Osteoblast (primary cell): ENCODE measurements at regions not wholly inside any gene's neighbourhood (a gene's known extent, or its start where the extent isn't known, plus 50 kb on each side); places are given as distances from the start of the nearest gene placed in this dataset.

Experiments used
- DNase-seq: peaks from one replicate; pipeline ENCODE4 v3.0.0; 2011; ENCODE audit warnings: low spot score, mixed read lengths; ENCODE audit not compliant: insufficient read length; ENCODE audit errors: missing footprints
- H2AFZ ChIP-seq: 2 replicates; pipeline ENCODE4 v1.6.0; 2011; ENCODE audit warnings: mild to moderate bottlenecking, low read length
- H3K27ac ChIP-seq: 2 replicates; pipeline ENCODE4 v1.5.1; 2011; ENCODE audit warnings: mild to moderate bottlenecking, low read depth, low read length, moderate library complexity
- H3K27me3 ChIP-seq: 2 replicates; pipeline ENCODE4 v1.6.0; 2012; ENCODE audit warnings: mild to moderate bottlenecking, control low read depth, inconsistent platforms, low read length, moderate library complexity; ENCODE audit not compliant: insufficient read depth
- H3K36me3 ChIP-seq: 2 replicates; pipeline ENCODE4 v1.5.1; 2011; ENCODE audit warnings: mild to moderate bottlenecking, low read length, control low read depth, moderate library complexity; ENCODE audit not compliant: insufficient read depth
- H3K4me1 ChIP-seq: 2 replicates; pipeline ENCODE4 v1.5.1; 2011; ENCODE audit warnings: mild to moderate bottlenecking, low read length, control low read depth, moderate library complexity; ENCODE audit not compliant: insufficient read depth
- H3K4me2 ChIP-seq: 2 replicates; pipeline ENCODE4 v1.6.0; 2011; ENCODE audit warnings: mild to moderate bottlenecking, low read length; ENCODE audit not compliant: insufficient read depth
- H3K4me3 ChIP-seq: fragments of 200-600 bp; sonication (generic); 3 replicates; pipeline ENCODE4 v1.5.1; 2012; ENCODE audit warnings: mild to moderate bottlenecking, low read length, inconsistent platforms; ENCODE audit not compliant: insufficient read depth
- H3K79me2 ChIP-seq: 2 replicates; pipeline ENCODE4 v1.6.0; 2012; ENCODE audit warnings: mild to moderate bottlenecking, low read length, control low read depth, inconsistent platforms; ENCODE audit not compliant: insufficient read depth
- H3K9me3 ChIP-seq: 2 replicates; pipeline ENCODE4 v1.5.1; 2011; ENCODE audit warnings: low read depth, low read length, control low read depth
- H4K20me1 ChIP-seq: 2 replicates; pipeline ENCODE4 v1.6.0; 2012; ENCODE audit warnings: mild to moderate bottlenecking, low read length, control low read depth; ENCODE audit not compliant: insufficient read depth
- CTCF ChIP-seq: IDR thresholded peaks from 2 replicates; pipeline ENCODE4 v1.5.1; 2011; ENCODE audit warnings: mild to moderate bottlenecking, low read depth, low read length, moderate library complexity; ENCODE audit errors: extremely low read depth

DNA sequence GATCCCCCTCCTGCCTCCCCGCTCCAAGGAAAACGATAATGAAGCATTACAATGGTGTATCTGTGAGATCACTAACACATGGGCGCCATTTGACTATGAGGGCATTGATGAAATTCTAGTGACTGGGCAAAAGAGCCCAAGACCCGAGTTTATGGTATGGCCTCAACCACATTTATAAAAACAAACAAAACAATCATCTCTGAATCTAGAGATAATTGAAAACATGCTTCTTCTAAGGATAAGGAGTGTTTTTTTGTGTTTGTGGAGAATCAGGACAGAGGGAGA is 100.9 kb upstream of the SEMA6A start:
- Histone ChIP-seq H3K9me3 (peaks cover 3% of the 10 kb centered on the region), H3K4me2 (no peak overlapping the region), H3K79me2 (no peaks in the 10 kb centered on the region), H3K4me3 (no peak overlapping the region), H4K20me1 (no peaks in the 10 kb centered on the region), H2AFZ (no peak overlapping the region), H3K36me3 (no peaks in the 10 kb centered on the region), H3K4me1 (no peaks in the 10 kb centered on the region), H3K27ac (no peak overlapping the region), H3K27me3 (no peaks in the 10 kb centered on the region)
- DNase-seq = no peak
- TF ChIP-seq CTCF = no peak

DNA sequence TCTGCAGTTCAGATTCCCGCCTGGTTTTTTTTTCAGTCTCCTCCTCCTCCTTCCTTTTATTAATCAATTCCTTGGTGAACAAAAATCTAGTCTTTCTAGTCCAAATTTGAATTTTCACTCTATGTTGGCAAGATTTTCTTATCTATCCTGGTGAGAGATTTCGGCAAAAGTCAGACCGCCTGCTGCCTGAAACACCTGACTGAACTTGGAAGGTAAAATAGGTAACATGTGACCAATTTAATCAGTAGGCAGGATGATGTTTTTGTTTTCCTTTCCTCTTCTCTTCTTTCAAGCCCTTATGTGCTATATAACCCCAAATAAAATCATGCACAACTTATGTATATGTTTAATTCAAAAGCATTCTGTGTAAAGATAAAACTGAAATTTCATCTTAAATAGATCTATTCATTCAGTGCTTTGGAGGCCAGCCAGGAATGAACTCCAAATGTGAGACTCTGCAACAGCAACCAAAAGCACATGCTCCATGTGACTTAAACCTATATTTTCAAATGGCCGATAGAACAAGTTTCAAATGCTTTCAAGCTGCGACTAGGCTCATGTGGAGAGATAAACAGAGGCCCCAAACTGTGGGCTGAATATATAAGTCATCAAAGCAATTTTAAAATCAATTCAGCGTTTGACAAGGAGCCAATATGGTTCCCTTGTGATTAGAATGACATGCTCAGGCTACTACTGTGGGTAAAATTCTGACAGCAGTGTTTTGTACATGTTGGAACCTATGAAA is 100.4 kb upstream of the SEMA6A start:
- no peaks in the 10 kb centered on the region for H4K20me1 ChIP-seq
- no peaks in the 10 kb centered on the region for H3K79me2 ChIP-seq
- TF ChIP-seq CTCF = no peak
- no peak for DNase-seq
- H2AFZ ChIP-seq = no peak overlapping the region
- H3K36me3 ChIP-seq = no peaks in the 10 kb centered on the region
- H3K4me1 ChIP-seq = no peaks in the 10 kb centered on the region
- no peak overlapping the region for H3K27ac ChIP-seq
- no peak overlapping the region for H3K4me3 ChIP-seq
- H3K9me3 ChIP-seq = peaks cover 2% of the 10 kb centered on the region
- H3K27me3 ChIP-seq = no peaks in the 10 kb centered on the region
- H3K4me2 ChIP-seq = no peak overlapping the region

GRCh38 chr5:116673453-116673852 is 98.8 kb upstream of the SEMA6A start:
- H4K20me1 ChIP-seq = no peaks in the 10 kb centered on the region
- no peak for TF ChIP-seq CTCF
- H3K9me3 ChIP-seq = no peaks in the 10 kb centered on the region
- no peaks in the 10 kb centered on the region for H3K36me3 ChIP-seq
- no peak overlapping the region for H3K27ac ChIP-seq
- H3K79me2 ChIP-seq = no peaks in the 10 kb centered on the region
- H3K4me1 ChIP-seq = no peaks in the 10 kb centered on the region
- no peak overlapping the region for H3K4me2 ChIP-seq
- no peaks in the 10 kb centered on the region for H3K27me3 ChIP-seq
- no peak overlapping the region for H3K4me3 ChIP-seq
- DNase-seq = no peak
- H2AFZ ChIP-seq = no peak overlapping the region

- Histone ChIP-seq H3K27ac (no peak overlapping the region), H3K36me3 (no peaks in the 10 kb centered on the region), H3K4me1 (no peaks in the 10 kb centered on the region), H3K9me3 (no peaks in the 10 kb centered on the region), H4K20me1 (no peaks in the 10 kb centered on the region), H3K4me2 (no peak overlapping the region), H2AFZ (no peak overlapping the region), H3K4me3 (no peak overlapping the region), H3K27me3 (no peaks in the 10 kb centered on the region), H3K79me2 (no peaks in the 10 kb centered on the region)
- no peak for TF ChIP-seq CTCF
- DNase-seq = no peak
Observed at GRCh38 chr5:116672203-116672602, 97.6 kb upstream of the SEMA6A start.
